CD8-positive, alpha-beta memory T cell (primary cell): ENCODE measurements at regions not wholly inside any gene's neighbourhood (a gene's known extent, or its start where the extent isn't known, plus 50 kb on each side); places are given as distances from the start of the nearest gene placed in this dataset.
"Not testable (repeated sequence)": the region's sequence is repeated elsewhere in the genome, so short reads cannot be mapped to it uniquely, and the experiment has no call there.

Source experiments
- CTCF ChIA-PET: fragments of 350-600 bp; sonication (Branson Sonifier 250); formaldehyde crosslinking; loops from one replicate; lab custom pipeline; 2021; ENCODE audit warnings: antibody characterized with exemption; lab: Charles Lee
- POLR2A ChIA-PET: fragments of 350-600 bp; sonication (Branson Sonifier 250); formaldehyde crosslinking; loops from one replicate; lab custom pipeline; 2021; ENCODE audit warnings: antibody characterized with exemption; lab: Charles Lee
- DNase-seq, 5 donors: peaks; one replicate each; pipeline versions ENCODE4 v3.0.0 to v3.0.0-alpha.2; 2020 to 2022; ENCODE audit warnings: mixed read lengths in 1 of 5
- H3K27ac ChIP-seq: one replicate; pipeline ENCODE4 v1.7.0; 2013; ENCODE audit warnings: low read depth, mild to moderate bottlenecking, low read length, moderate library complexity
- H3K27me3 ChIP-seq: 2 replicates; pipeline ENCODE4 v1.7.0; 2013; ENCODE audit warnings: low read length, mild to moderate bottlenecking; ENCODE audit not compliant: insufficient read depth, poor library complexity, severe bottlenecking
- H3K36me3 ChIP-seq: 2 replicates; pipeline ENCODE4 v1.7.0; 2013; ENCODE audit warnings: mild to moderate bottlenecking, low read length, moderate library complexity; ENCODE audit not compliant: insufficient read depth
- H3K4me1 ChIP-seq: 2 replicates; pipeline ENCODE4 v1.7.0; 2013; ENCODE audit warnings: mild to moderate bottlenecking, low read length, moderate library complexity; ENCODE audit not compliant: insufficient read depth
- H3K4me3 ChIP-seq: 2 replicates; pipeline ENCODE4 v1.7.0; 2013; ENCODE audit warnings: mild to moderate bottlenecking, low read length
- H3K9me3 ChIP-seq: 2 replicates; pipeline ENCODE4 v1.7.0; 2013; ENCODE audit warnings: mild to moderate bottlenecking, low read length
- H3K27ac Mint-ChIP-seq, 8 donors: one replicate each; pipeline ENCODE4 v1.8.0; 2020 to 2021; ENCODE audit warnings: mixed read lengths in 8 of 8, mild to moderate bottlenecking in 6 of 8, inconsistent platforms in 3 of 8, moderate library complexity in 3 of 8
- H3K27me3 Mint-ChIP-seq, 2 donors: one replicate each; pipeline ENCODE4 v1.8.0; 2020 to 2021; ENCODE audit warnings: mixed read lengths in 2 of 2, mild to moderate bottlenecking in 1 of 2, moderate library complexity in 1 of 2
- H3K36me3 Mint-ChIP-seq, 3 donors: one replicate each; pipeline ENCODE4 v1.8.0; 2020 to 2021; ENCODE audit warnings: mixed read lengths in 3 of 3, inconsistent platforms in 1 of 3, mild to moderate bottlenecking in 1 of 3
- H3K4me1 Mint-ChIP-seq, 3 donors: one replicate each; pipeline ENCODE4 v1.8.0; 2020 to 2021; ENCODE audit warnings: mixed read lengths in 3 of 3, inconsistent platforms in 1 of 3, mild to moderate bottlenecking in 1 of 3
- H3K4me3 Mint-ChIP-seq, 7 donors: one replicate each; pipeline ENCODE4 v1.8.0; 2020 to 2021; ENCODE audit warnings: mixed read lengths in 7 of 7, mild to moderate bottlenecking in 6 of 7, moderate library complexity in 4 of 7, inconsistent platforms in 2 of 7
- H3K9me3 Mint-ChIP-seq, 5 donors: one replicate each; pipeline ENCODE4 v1.8.0; 2020 to 2022; ENCODE audit warnings: mixed read lengths in 5 of 5, mild to moderate bottlenecking in 3 of 5, moderate library complexity in 2 of 5, inconsistent platforms in 1 of 5

DNA sequence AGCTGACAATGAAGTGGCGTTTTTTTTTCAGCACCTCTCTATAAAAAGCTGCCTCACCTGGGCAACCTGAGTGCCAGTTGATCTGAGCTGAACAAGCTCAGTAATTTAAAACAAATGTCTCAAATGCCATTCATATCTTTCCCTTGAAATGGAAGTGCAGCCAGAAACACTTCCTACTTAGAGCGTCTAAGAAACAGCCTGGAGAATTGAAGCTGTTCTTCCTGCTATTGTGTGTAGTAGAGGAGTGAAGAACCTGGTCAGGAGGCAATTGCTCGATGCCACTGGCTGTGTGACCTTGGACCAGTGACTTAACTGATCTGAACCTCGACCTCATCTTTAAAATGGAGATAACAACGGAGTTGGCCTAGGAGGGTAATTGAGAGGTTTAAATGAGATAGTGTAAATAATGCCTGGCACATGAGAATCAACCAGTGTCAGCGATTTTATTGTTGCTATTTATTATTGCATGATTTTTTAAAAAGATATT, 95.4 kb upstream of the FOXQ1 start:
- Histone ChIP-seq H3K36me3 (no peaks in the 10 kb centered on the region), H3K4me3 (no peak overlapping the region), H3K27ac (no peak overlapping the region), H3K27me3 (peaks cover 3% of the 10 kb centered on the region), H3K9me3 (no peaks in the 10 kb centered on the region), H3K4me1 (no peaks in the 10 kb centered on the region)
- Mint-ChIP-seq H3K27me3 (peaks cover 3 to 16% of the 10 kb centered on the region in 2 donors), H3K9me3 (no peaks in the 10 kb centered on the region), H3K4me1 (no peaks in the 10 kb centered on the region), H3K27ac (no peak overlapping the region), H3K4me3 (no peak overlapping the region), H3K36me3 (no peaks in the 10 kb centered on the region)
- POLR2A ChIA-PET, result no interaction called here
- DNase-seq, result no peak
- CTCF ChIA-PET, result no interaction called here

DNA sequence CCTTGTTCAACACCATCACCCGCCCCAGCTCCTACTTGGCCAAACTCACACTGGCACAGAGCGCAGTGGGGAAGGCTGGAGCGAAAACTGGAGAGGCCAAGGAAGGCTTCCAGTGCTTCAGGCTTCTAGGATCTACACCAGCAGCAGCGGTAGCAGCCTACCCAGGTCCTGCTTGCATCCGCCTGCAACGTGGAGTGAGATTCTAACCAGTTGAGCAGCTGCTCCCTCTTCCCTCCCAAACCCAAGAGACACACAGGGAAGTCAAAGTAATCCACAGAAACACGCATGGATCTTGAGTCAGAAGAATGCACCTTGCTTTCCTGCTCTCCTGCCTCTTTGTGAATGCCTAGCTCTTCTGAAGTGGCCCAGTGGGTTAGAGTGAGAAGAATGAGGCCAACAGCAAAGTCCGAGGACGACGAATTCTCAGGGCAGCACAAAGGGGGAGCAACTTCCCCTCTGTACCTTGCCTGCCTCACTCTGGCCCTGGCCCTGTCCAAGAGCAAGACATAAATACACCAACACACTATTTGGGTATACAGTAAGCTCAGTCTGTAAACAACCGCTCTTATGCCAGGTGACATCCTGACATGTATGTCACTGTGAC, 95.9 kb upstream of the FOXQ1 start:
- Histone ChIP-seq H3K4me1 (no peaks in the 10 kb centered on the region), H3K4me3 (no peak overlapping the region), H3K9me3 (no peaks in the 10 kb centered on the region), H3K27ac (no peak overlapping the region), H3K27me3 (peaks cover 3% of the 10 kb centered on the region), H3K36me3 (no peaks in the 10 kb centered on the region)
- Mint-ChIP-seq H3K27ac (no peak overlapping the region), H3K4me3 (no peak overlapping the region), H3K27me3 (peaks cover 3 to 16% of the 10 kb centered on the region in 2 donors), H3K4me1 (no peaks in the 10 kb centered on the region), H3K9me3 (no peaks in the 10 kb centered on the region), H3K36me3 (no peaks in the 10 kb centered on the region)
- POLR2A ChIA-PET, result no interaction called here
- DNase-seq, result no peak
- CTCF ChIA-PET, result no interaction called here

DNA sequence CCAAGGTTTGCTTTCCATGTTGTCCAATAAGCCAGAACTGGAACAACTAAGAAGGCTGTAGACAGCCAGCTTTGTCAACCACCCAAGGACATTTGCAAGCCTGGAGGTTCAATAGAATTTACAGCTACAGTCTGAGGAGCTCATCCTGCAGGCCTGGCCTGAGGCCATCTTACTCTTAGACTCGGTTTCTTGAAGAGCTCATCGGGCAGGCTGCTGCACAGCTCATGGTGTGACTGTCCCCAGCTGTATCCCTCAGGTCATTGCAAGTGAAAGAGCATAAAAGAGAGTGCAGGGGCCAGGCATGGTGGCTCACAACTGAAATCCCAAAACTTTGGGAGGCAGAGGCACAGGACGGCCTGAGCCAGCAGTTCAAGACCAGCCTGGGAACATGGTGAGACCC, 96.9 kb upstream of the FOXQ1 start:
- Mint-ChIP-seq H3K9me3 (no peaks in the 10 kb centered on the region), H3K36me3 (no peaks in the 10 kb centered on the region), H3K27me3 (peaks cover 3 to 9% of the 10 kb centered on the region in 2 donors), H3K27ac (no peak overlapping the region), H3K4me3 (no peak overlapping the region), H3K4me1 (no peaks in the 10 kb centered on the region)
- no peaks in the 10 kb centered on the region for H3K4me1 ChIP-seq
- POLR2A ChIA-PET, result no interaction called here
- peaks cover 3% of the 10 kb centered on the region for H3K27me3 ChIP-seq
- no peaks in the 10 kb centered on the region for H3K36me3 ChIP-seq
- no peak overlapping the region for H3K27ac ChIP-seq
- H3K4me3 ChIP-seq, result no peak overlapping the region
- no peaks in the 10 kb centered on the region for H3K9me3 ChIP-seq
- CTCF ChIA-PET, result no interaction called here
- DNase-seq, result no peak

DNA sequence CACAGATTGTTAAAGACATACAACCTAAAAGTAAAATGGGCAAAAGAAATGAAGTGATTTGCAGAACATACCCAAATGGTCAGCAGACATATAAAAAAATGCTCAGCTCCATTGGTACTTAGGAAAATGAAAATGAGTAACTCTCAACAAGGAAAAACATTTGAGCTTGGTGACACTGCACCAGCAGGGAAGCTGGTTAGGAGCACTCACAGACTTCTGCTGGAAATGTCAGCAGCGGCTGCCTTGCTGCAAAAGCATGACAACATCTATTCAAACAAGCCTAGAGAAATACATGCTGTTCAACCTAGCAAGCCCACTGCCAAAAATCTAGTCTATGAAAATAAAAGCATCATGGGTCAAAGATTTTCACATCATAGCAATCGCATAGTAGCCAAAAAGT, 99.0 kb upstream of the FOXQ1 start:
- Mint-ChIP-seq H3K4me1 (no peaks in the 10 kb centered on the region), H3K36me3 (no peaks in the 10 kb centered on the region), H3K27ac (no peak overlapping the region), H3K9me3 (no peaks in the 10 kb centered on the region), H3K27me3 (peaks cover 6 to 21% of the 10 kb centered on the region in 2 donors), H3K4me3 (no peak overlapping the region)
- no peak overlapping the region for H3K4me3 ChIP-seq
- no peaks in the 10 kb centered on the region for H3K36me3 ChIP-seq
- H3K27ac ChIP-seq, result no peak overlapping the region
- ChIA-PET CTCF (no interaction called here), POLR2A (no interaction called here)
- no peak for DNase-seq
- H3K4me1 ChIP-seq, result no peaks in the 10 kb centered on the region
- no peaks in the 10 kb centered on the region for H3K27me3 ChIP-seq
- no peaks in the 10 kb centered on the region for H3K9me3 ChIP-seq

DNA sequence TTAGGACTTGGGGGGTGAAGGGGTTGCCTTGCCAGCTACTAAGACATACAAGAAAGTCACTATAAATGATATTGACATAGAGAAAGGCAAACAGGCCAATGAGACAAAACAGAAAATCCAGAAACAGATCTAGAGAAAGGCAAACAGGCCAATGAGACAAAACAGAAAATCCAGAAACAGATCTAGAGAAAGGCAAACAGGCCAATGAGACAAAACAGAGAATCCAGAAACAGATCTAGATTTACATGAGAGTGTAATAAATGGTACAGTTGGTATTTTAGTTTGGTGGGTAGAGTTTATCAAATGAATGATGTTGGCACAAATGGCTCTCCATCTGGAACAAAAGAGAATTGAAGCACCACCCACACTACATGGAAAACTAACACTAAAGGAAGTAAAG, 99.8 kb upstream of the FOXQ1 start:
- H3K4me3 ChIP-seq, H3K4me1 Mint-ChIP-seq, H3K36me3 ChIP-seq, H3K27ac Mint-ChIP-seq, H3K27me3 ChIP-seq, POLR2A ChIA-PET, H3K4me1 ChIP-seq, H3K4me3 Mint-ChIP-seq, DNase-seq, H3K36me3 Mint-ChIP-seq, CTCF ChIA-PET, H3K27ac ChIP-seq, H3K9me3 ChIP-seq, H3K9me3 Mint-ChIP-seq: not testable (repeated sequence)
- H3K27me3 Mint-ChIP-seq, result peaks cover 4 to 25% of the 10 kb centered on the region in 2 donors

- H3K36me3 Mint-ChIP-seq, H3K36me3 ChIP-seq, H3K4me3 ChIP-seq, H3K9me3 ChIP-seq, POLR2A ChIA-PET, DNase-seq, H3K27ac ChIP-seq, H3K4me1 ChIP-seq, H3K4me1 Mint-ChIP-seq, H3K4me3 Mint-ChIP-seq, H3K9me3 Mint-ChIP-seq, H3K27me3 ChIP-seq, H3K27ac Mint-ChIP-seq, CTCF ChIA-PET: not testable (repeated sequence)
- peaks cover 7 to 35% of the 10 kb centered on the region in 2 donors for H3K27me3 Mint-ChIP-seq
Observed at GRCh38 chr6:1210631-1211030, 101.3 kb upstream of the FOXQ1 start.

- no peak for DNase-seq
- Mint-ChIP-seq H3K4me3 (no peak overlapping the region), H3K36me3 (no peaks in the 10 kb centered on the region), H3K27ac (no peak overlapping the region), H3K27me3 (peaks cover 7 to 41% of the 10 kb centered on the region in 2 donors), H3K4me1 (no peaks in the 10 kb centered on the region), H3K9me3 (no peaks in the 10 kb centered on the region)
- Histone ChIP-seq H3K4me1 (no peaks in the 10 kb centered on the region), H3K27me3 (no peaks in the 10 kb centered on the region), H3K27ac (no peak overlapping the region), H3K4me3 (no peak overlapping the region), H3K36me3 (no peaks in the 10 kb centered on the region), H3K9me3 (no peaks in the 10 kb centered on the region)
- ChIA-PET CTCF (no interaction called here), POLR2A (no interaction called here)
Observed at GRCh38 chr6:1208876-1209275, 103.0 kb upstream of the FOXQ1 start.

- peaks cover 0 to 7% (median 0%) of the 10 kb centered on the region in 3 donors for H3K4me1 Mint-ChIP-seq
- no peaks in the 10 kb centered on the region for H3K36me3 ChIP-seq
- no peaks in the 10 kb centered on the region for H3K36me3 Mint-ChIP-seq
- H3K9me3 ChIP-seq, result no peaks in the 10 kb centered on the region
- H3K27ac ChIP-seq, result no peak overlapping the region
- no peak overlapping the region for H3K4me3 Mint-ChIP-seq
- H3K4me1 ChIP-seq, result no peaks in the 10 kb centered on the region
- H3K27me3 Mint-ChIP-seq, result peaks cover 7 to 30% of the 10 kb centered on the region in 2 donors
- POLR2A ChIA-PET, result no interaction called here
- CTCF ChIA-PET, result no interaction called here
- no peak for DNase-seq
- no peak overlapping the region for H3K27ac Mint-ChIP-seq
- H3K27me3 ChIP-seq, result no peaks in the 10 kb centered on the region
- H3K9me3 Mint-ChIP-seq, result no peaks in the 10 kb centered on the region
- H3K4me3 ChIP-seq, result no peak overlapping the region
Observed at GRCh38 chr6:1203546-1203945, 108.4 kb upstream of the FOXQ1 start.
